ENCODE measurements at regions not wholly inside any gene's neighbourhood (a gene's known extent, or its start where the extent isn't known, plus 50 kb on each side); places are given as distances from the start of the nearest gene placed in this dataset.

DNA sequence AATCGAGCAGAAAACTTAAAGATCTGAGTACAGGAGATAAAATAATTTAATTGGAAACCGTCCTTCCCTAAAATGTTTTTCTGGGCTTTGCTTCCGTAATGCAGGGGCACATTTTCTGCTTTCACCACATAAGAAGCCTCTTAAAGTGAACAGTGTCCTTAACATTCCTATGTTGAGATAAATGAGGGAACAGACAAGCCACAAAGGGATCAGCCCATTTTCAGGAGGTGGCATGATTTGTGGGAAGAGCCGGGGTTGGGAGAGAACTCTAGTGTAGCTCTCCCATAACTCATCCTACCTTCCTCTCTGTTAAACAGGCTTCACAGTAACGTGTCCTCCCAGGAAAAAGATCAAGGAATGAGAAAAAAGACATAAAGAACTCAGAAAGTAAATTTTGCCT lies 56.9 kb upstream of the ACVR1C start:
- DNase-seq, result no peak

- DNase-seq, result peak in 1 of 51 donors; percentile 33
These were observed 56.3 kb upstream of the ACVR1C start for GRCh38 chr2:157684940-157685466.
